GM18861 (cell line): ENCODE measurements at regions not wholly inside any gene's neighbourhood (a gene's known extent, or its start where the extent isn't known, plus 50 kb on each side); places are given as distances from the start of the nearest gene placed in this dataset.

Experiments
- ATAC-seq: cut with Tn5 transposase; IDR thresholded peaks from one replicate; pipeline ENCODE4 v1.9.1; 2021; ENCODE audit not compliant: unreplicated experiment

- no peak for ATAC-seq
Measured at GRCh38 chr10:3432081-3432825, 259.7 kb upstream of the PITRM1 start.

- ATAC-seq: no peak
Measured at GRCh38 chr10:3430501-3430900, 257.9 kb upstream of the PITRM1 start.

- ATAC-seq: no peak
Measured at GRCh38 chr10:3429676-3430075, 257.1 kb upstream of the PITRM1 start.

- no peak for ATAC-seq
Measured at GRCh38 chr10:3428826-3429225, 256.2 kb upstream of the PITRM1 start.

GRCh38 chr10:3427950-3428354 lies 255.4 kb upstream of the PITRM1 start:
- no peak for ATAC-seq

GRCh38 chr10:3427347-3427746 lies 254.8 kb upstream of the PITRM1 start:
- ATAC-seq: no peak

GRCh38 chr10:3426190-3426845 lies 253.7 kb upstream of the PITRM1 start:
- ATAC-seq: no peak

GRCh38 chr10:3425716-3426115 lies 253.1 kb upstream of the PITRM1 start:
- ATAC-seq: no peak

- no peak for ATAC-seq
Measured at GRCh38 chr10:3425261-3425660, 252.7 kb upstream of the PITRM1 start.

- ATAC-seq: no peak
Measured at GRCh38 chr10:3424111-3424851, 251.7 kb upstream of the PITRM1 start.

GRCh38 chr10:3423384-3423783 lies 250.8 kb upstream of the PITRM1 start:
- no peak for ATAC-seq

- no peak for ATAC-seq
Measured at GRCh38 chr10:3422282-3422681, 249.7 kb upstream of the PITRM1 start.

- ATAC-seq: no peak
Measured at GRCh38 chr10:3421537-3422257, 249.1 kb upstream of the PITRM1 start.

GRCh38 chr10:3420527-3421469 lies 248.2 kb upstream of the PITRM1 start:
- no peak for ATAC-seq

- ATAC-seq: no peak
Measured at GRCh38 chr10:3419719-3420495, 247.3 kb upstream of the PITRM1 start.

- ATAC-seq: no peak
Measured at GRCh38 chr10:3418926-3419325, 246.3 kb upstream of the PITRM1 start.

- no peak for ATAC-seq
Measured at GRCh38 chr10:3418041-3418754, 245.6 kb upstream of the PITRM1 start.

- ATAC-seq: no peak
Measured at GRCh38 chr10:3417096-3417495, 244.5 kb upstream of the PITRM1 start.
